ENCODE measurements at regions not wholly inside any gene's neighbourhood (a gene's known extent, or its start where the extent isn't known, plus 50 kb on each side); places are given as distances from the start of the nearest gene placed in this dataset.

DNA sequence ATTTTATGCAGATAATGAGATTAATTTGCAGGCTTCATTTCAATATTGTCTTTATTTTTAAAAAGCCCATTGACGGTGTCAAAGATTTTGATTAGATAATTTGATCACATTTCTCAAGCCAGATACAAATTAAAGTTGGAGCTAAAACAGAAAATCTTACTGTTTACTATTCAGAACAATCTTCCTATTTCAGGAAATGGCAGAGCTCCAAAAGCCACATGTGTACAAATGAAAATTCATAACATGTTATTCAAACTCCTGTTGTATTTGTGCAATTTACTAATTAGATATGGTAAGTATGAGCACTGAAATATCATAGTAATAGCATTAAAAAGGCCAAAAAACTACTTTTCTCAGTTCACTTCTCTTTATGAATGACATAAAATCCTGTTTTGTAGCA lies 682.9 kb downstream of the KCNJ3 start:
- Histone ChIP-seq H3K27me3 (ENCODE audit: control insufficient read depth, insufficient read depth, low read length) (peaks cover 3% of the 10 kb centered on the region), H3K36me3 (ENCODE audit: control insufficient read depth, insufficient read depth, low read length) (no peaks in the 10 kb centered on the region), H3K4me1 (ENCODE audit: control insufficient read depth, insufficient read depth, low read length) (no peaks in the 10 kb centered on the region), H3K4me3 (ENCODE audit: low read length) (no peak overlapping the region), H3K9ac (ENCODE audit: low read length) (no peak overlapping the region), H3K9me3 (ENCODE audit: control insufficient read depth, low read length) (no peaks in the 10 kb centered on the region)

DNA sequence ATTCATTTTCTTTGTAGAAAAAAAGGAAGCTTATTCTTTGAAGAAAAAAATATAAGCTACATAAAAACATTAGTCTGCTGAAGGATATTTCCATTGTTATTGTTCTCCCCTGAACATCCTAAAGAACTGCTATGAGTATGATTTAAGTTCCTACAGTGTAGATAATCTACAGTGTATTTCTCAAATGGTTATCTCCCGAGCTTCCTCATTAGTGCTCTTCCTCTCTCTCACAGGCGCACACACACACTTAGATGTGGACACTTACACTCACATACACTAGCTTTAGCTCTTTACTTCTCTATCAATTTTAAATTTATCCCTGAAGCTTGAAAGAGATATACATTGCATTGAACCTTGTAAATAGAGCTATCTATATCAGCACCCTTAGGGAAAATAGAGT lies 681.0 kb downstream of the KCNJ3 start:
- H3K36me3 ChIP-seq (ENCODE audit: control insufficient read depth, insufficient read depth, low read length) = no peaks in the 10 kb centered on the region
- H3K9ac ChIP-seq (ENCODE audit: low read length) = no peak overlapping the region
- no peak overlapping the region for H3K4me3 ChIP-seq (ENCODE audit: low read length)

DNA sequence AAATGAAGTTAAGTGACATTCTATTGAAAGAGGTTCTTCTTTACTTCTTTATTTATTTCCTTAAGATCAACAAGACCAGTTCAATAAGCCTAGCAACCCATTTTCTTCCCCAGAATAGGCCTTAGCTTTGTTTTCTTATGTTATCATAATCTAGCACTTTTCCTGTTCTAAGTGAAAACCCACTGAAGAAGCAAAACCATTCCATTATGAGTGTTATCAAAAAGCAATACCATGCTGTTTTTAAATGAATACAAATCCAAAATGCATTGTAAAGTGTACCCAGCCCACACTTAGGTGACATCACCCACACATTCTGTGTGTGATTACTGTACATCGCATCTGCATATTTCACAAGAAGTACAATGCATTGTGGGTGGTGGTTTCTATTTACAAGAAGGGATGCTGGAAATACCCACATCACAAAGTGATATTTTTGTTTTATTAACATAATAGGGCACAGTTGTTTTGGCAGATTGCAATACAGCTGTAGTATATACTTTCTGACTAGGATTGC lies 679.5 kb downstream of the KCNJ3 start:
- no peaks in the 10 kb centered on the region for H3K9me3 ChIP-seq (ENCODE audit: control insufficient read depth, low read length)
- no peak overlapping the region for H3K9ac ChIP-seq (ENCODE audit: low read length)
- no peaks in the 10 kb centered on the region for H3K36me3 ChIP-seq (ENCODE audit: control insufficient read depth, insufficient read depth, low read length)
- H3K27me3 ChIP-seq (ENCODE audit: control insufficient read depth, insufficient read depth, low read length) = peaks cover 3% of the 10 kb centered on the region
- H3K4me3 ChIP-seq (ENCODE audit: low read length) = no peak overlapping the region
- H3K4me1 ChIP-seq (ENCODE audit: control insufficient read depth, insufficient read depth, low read length) = no peaks in the 10 kb centered on the region

More for the DNA sequence above, 681.0 kb downstream of the KCNJ3 start:
- no peaks in the 10 kb centered on the region for H3K9me3 ChIP-seq (ENCODE audit: control insufficient read depth, low read length)
- no peaks in the 10 kb centered on the region for H3K4me1 ChIP-seq (ENCODE audit: control insufficient read depth, insufficient read depth, low read length)
- H3K27me3 ChIP-seq (ENCODE audit: control insufficient read depth, insufficient read depth, low read length) = peaks cover 3% of the 10 kb centered on the region

DNA sequence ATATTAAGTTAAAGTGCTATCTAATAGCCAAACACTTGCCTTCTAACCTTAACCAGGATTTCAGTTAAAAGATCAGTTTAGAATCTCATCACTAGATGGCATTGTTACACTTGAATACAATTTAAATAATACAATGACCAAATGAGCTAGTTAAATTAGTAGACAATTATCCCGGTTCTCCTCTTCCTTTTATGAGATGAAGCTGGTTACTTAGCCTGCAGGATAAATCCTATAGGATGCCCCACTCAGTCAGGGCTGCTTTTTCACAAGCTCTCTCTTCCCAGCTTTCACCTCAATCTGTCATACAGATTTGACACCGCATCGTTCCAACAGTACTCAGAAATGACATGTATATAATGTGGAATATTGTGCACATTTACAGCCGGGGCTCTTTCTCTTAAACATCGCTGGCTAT lies 678.8 kb downstream of the KCNJ3 start:
- no peaks in the 10 kb centered on the region for H3K9me3 ChIP-seq (ENCODE audit: control insufficient read depth, low read length)

DNA sequence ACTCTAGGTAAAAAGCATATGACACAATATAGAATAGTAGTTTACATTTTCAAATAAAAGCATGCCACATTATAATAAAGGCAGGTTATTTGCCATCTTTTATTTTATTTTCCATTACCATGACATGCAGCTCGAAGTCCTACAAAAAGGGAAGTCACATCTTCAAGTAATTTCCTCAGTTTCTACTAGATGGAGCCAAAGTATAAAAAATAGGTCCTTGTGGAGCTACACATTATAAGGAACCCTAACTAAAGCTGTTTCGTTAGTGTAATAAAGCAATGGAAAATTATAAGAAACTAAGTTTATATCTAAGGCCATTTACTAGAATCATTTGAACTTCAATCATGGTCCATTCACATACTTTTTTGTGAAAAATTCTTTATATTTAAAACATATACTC lies 674.5 kb downstream of the KCNJ3 start:
- H3K36me3 ChIP-seq (ENCODE audit: control insufficient read depth, insufficient read depth, low read length) = no peaks in the 10 kb centered on the region
- H3K4me3 ChIP-seq (ENCODE audit: low read length) = no peak overlapping the region
- H3K9ac ChIP-seq (ENCODE audit: low read length) = no peak overlapping the region
- H3K27me3 ChIP-seq (ENCODE audit: control insufficient read depth, insufficient read depth, low read length) = no peaks in the 10 kb centered on the region
- no peaks in the 10 kb centered on the region for H3K9me3 ChIP-seq (ENCODE audit: control insufficient read depth, low read length)
- no peaks in the 10 kb centered on the region for H3K4me1 ChIP-seq (ENCODE audit: control insufficient read depth, insufficient read depth, low read length)

More for the DNA sequence above, 678.8 kb downstream of the KCNJ3 start:
- H3K27me3 ChIP-seq (ENCODE audit: control insufficient read depth, insufficient read depth, low read length) = no peaks in the 10 kb centered on the region
- H3K9ac ChIP-seq (ENCODE audit: low read length) = no peak overlapping the region
- H3K4me1 ChIP-seq (ENCODE audit: control insufficient read depth, insufficient read depth, low read length) = no peaks in the 10 kb centered on the region
- no peak overlapping the region for H3K4me3 ChIP-seq (ENCODE audit: low read length)
- H3K36me3 ChIP-seq (ENCODE audit: control insufficient read depth, insufficient read depth, low read length) = no peaks in the 10 kb centered on the region

DNA sequence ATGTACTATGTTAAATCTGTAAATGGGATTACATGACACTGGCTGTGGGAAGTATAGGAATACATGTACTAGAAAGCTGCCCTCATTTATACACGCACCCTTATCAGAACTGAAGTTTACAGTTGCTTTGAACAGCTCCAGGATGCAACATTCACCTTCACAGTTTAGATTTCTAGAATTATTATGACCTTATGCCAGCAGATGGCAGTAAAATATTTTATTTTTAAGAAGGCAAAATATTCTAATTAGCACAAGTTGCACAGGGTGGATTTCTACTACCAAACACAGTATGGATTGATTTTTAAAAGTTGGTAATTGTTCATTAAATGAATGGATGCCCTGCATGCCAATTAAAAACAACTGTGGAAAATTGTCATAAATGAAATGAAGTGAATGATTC lies 670.4 kb downstream of the KCNJ3 start:
- Histone ChIP-seq H3K27me3 (ENCODE audit: control insufficient read depth, insufficient read depth, low read length) (no peaks in the 10 kb centered on the region), H3K36me3 (ENCODE audit: control insufficient read depth, insufficient read depth, low read length) (no peaks in the 10 kb centered on the region), H3K4me1 (ENCODE audit: control insufficient read depth, insufficient read depth, low read length) (no peaks in the 10 kb centered on the region), H3K4me3 (ENCODE audit: low read length) (no peak overlapping the region), H3K9ac (ENCODE audit: low read length) (no peak overlapping the region), H3K9me3 (ENCODE audit: control insufficient read depth, low read length) (no peaks in the 10 kb centered on the region)

DNA sequence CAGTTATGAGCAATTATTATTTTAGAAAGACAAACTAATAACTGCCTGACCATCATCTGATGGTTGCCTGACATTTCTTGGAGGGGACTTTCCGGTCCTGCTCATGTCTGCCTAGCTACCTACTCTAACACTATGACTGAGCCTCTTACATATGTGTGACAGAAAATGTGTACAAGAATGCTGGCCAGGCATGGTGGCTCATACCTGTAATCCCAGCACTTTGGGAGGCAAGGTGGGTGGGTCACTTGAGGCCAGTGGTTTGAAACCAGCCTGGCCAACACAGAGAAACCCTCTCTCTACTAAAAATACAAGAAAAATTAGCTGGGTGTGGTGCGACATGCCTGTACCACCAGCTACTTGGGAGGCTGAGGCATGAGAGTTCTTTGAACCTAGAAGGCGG lies 666.3 kb downstream of the KCNJ3 start:
- H3K4me3 ChIP-seq (ENCODE audit: low read length) = no peak overlapping the region
- no peaks in the 10 kb centered on the region for H3K9me3 ChIP-seq (ENCODE audit: control insufficient read depth, low read length)
- no peak overlapping the region for H3K9ac ChIP-seq (ENCODE audit: low read length)
- no peaks in the 10 kb centered on the region for H3K36me3 ChIP-seq (ENCODE audit: control insufficient read depth, insufficient read depth, low read length)
- no peaks in the 10 kb centered on the region for H3K4me1 ChIP-seq (ENCODE audit: control insufficient read depth, insufficient read depth, low read length)
- H3K27me3 ChIP-seq (ENCODE audit: control insufficient read depth, insufficient read depth, low read length) = no peaks in the 10 kb centered on the region

DNA sequence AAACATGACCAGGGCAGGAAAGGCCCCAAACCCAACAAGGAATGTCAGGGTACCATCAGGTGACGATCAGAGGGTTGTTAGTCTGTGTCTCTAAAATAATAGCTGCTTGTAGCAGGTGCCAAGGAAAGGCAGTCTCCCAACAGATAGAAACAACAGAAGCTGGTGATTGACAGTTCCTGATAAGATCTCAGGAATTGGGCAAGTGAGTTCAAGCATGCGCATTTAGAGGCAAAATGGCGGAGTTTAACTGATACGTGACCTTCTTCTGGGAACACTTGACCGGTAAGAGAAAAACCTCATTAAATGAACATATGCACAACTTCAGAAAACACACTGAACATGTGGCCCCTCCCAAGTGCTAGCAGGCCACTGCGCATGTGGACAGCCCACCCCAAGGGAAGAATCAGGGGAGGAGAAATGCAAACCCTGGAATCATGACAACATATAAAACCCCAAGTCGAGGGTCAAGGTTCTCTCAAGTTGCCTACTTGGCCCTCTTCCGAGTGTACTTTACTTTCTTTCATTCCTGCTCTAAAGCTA lies 664.9 kb downstream of the KCNJ3 start:
- H3K27me3 ChIP-seq (ENCODE audit: control insufficient read depth, insufficient read depth, low read length) = no peaks in the 10 kb centered on the region

DNA sequence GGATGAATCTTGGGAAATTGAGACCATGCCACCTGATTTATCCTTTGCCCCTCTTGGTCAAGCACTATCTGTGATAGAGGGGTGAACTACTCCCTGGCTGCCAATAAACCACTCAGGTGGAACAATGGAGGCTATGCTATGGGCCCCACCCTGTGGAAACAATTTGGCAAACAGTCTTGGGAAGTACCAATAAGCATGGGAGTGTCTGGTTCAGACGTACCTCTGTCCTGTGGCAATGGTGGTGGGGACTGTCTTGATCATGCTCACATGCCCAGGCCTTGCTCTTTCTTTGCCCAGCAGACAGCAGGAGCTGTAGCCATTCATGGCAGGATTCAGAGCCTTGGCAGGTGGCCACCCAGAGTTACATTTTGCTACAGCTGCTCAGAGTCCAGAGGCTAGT lies 658.7 kb downstream of the KCNJ3 start:
- H3K4me3 ChIP-seq (ENCODE audit: low read length) = no peak overlapping the region
- H3K4me1 ChIP-seq (ENCODE audit: control insufficient read depth, insufficient read depth, low read length) = no peaks in the 10 kb centered on the region
- no peaks in the 10 kb centered on the region for H3K27me3 ChIP-seq (ENCODE audit: control insufficient read depth, insufficient read depth, low read length)
- no peaks in the 10 kb centered on the region for H3K9me3 ChIP-seq (ENCODE audit: control insufficient read depth, low read length)
- H3K9ac ChIP-seq (ENCODE audit: low read length) = no peak overlapping the region
- H3K36me3 ChIP-seq (ENCODE audit: control insufficient read depth, insufficient read depth, low read length) = no peaks in the 10 kb centered on the region

More for the DNA sequence above, 664.9 kb downstream of the KCNJ3 start:
- Histone ChIP-seq H3K9ac (ENCODE audit: low read length) (no peak overlapping the region), H3K4me1 (ENCODE audit: control insufficient read depth, insufficient read depth, low read length) (no peaks in the 10 kb centered on the region), H3K4me3 (ENCODE audit: low read length) (no peak overlapping the region), H3K9me3 (ENCODE audit: control insufficient read depth, low read length) (no peaks in the 10 kb centered on the region), H3K36me3 (ENCODE audit: control insufficient read depth, insufficient read depth, low read length) (no peaks in the 10 kb centered on the region)

DNA sequence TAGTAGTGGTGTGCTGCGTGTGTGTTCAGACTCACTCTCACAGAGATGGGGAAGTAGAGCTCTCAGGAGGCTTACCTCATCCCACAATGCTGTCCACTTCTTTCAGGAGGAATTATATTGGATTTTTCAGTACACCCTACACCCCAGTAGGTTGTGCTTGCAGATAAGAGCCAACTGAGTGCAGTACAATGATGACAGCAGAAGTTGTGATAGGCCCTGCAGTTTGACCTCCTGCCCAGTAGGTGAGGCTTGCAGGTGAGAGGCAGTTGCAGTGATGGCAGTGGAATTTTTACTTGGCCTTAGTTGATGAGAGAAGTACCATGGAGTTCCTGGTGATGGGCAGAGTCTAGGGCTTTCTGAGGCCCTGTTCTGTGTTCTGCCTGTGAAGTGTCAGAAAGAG lies 657.8 kb downstream of the KCNJ3 start:
- Histone ChIP-seq H3K36me3 (ENCODE audit: control insufficient read depth, insufficient read depth, low read length) (no peaks in the 10 kb centered on the region), H3K4me3 (ENCODE audit: low read length) (no peak overlapping the region), H3K9me3 (ENCODE audit: control insufficient read depth, low read length) (no peaks in the 10 kb centered on the region), H3K27me3 (ENCODE audit: control insufficient read depth, insufficient read depth, low read length) (no peaks in the 10 kb centered on the region), H3K9ac (ENCODE audit: low read length) (no peak overlapping the region), H3K4me1 (ENCODE audit: control insufficient read depth, insufficient read depth, low read length) (no peaks in the 10 kb centered on the region)

DNA sequence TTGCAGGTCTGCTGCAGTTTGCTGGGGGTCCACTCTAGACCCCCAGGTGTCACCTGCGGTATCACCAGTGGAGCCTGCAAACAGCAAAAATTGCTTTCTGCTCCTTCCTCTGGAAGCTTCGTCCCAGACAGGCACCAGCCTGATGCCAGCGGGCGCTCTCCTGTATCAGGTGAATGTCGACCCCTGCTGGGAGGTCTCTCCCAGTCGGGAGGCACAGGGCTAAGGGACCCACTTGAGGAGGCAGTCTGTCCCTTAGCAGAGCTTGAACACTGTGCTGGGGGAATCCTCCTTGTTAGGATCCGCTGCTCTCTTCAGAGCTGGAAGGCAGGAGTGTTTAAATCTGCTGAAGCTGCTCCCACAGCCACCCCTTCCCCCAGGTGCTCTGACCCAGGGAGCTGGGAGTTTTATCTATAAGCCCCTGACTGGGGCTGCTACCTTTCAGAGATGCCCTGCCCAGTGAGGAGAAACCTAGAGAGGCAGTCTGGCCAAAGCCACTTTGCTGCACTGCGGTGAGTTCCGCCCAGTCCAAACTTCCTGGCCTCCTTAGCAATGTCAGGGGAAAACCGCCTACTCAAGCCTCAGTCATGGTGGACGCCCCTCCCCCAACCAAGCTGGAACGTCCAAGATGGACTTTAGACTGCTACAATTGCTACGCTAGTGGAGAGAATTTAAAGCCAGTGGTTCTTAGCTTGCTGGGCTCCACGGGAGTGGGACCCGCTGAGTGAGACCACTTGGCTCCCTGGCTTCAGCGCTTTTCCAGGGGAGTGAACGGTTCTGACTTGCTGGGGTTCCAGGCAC lies 652.5 kb downstream of the KCNJ3 start:
- Histone ChIP-seq H3K9me3 (ENCODE audit: control insufficient read depth, low read length) (no peaks in the 10 kb centered on the region), H3K36me3 (ENCODE audit: control insufficient read depth, insufficient read depth, low read length) (no peaks in the 10 kb centered on the region), H3K27me3 (ENCODE audit: control insufficient read depth, insufficient read depth, low read length) (no peaks in the 10 kb centered on the region), H3K9ac (ENCODE audit: low read length) (no peak overlapping the region), H3K4me1 (ENCODE audit: control insufficient read depth, insufficient read depth, low read length) (no peaks in the 10 kb centered on the region), H3K4me3 (ENCODE audit: low read length) (no peak overlapping the region)

DNA sequence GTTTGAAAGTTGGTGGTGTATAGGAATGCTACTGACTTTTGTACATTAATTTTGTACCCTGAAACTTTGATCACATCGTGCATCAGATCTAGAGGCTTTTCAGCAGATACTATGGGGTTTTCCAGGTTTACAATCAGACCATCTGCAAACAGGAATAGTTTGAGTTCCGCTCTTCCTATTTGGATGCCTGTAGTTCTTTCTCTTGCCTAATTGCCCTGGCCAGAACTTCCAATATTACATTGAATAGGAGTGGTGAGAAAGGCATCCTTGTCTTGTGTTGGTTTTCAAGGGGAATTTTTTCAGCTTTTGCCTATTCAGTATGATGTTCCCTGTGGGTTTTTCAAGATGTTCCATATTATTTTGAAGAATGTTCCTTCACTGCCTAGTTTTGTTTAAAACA lies 633.5 kb downstream of the KCNJ3 start:
- no peak overlapping the region for H3K4me3 ChIP-seq (ENCODE audit: low read length)
- H3K9me3 ChIP-seq (ENCODE audit: control insufficient read depth, low read length) = no peaks in the 10 kb centered on the region
- no peak overlapping the region for H3K9ac ChIP-seq (ENCODE audit: low read length)
- H3K4me1 ChIP-seq (ENCODE audit: control insufficient read depth, insufficient read depth, low read length) = no peaks in the 10 kb centered on the region
- no peaks in the 10 kb centered on the region for H3K36me3 ChIP-seq (ENCODE audit: control insufficient read depth, insufficient read depth, low read length)
- H3K27me3 ChIP-seq (ENCODE audit: control insufficient read depth, insufficient read depth, low read length) = no peaks in the 10 kb centered on the region
